Jurkat, Clone E6-1 (cell line): ENCODE measurements at regions not wholly inside any gene's neighbourhood (a gene's known extent, or its start where the extent isn't known, plus 50 kb on each side); places are given as distances from the start of the nearest gene placed in this dataset.
"Not testable (repeated sequence)": the region's sequence is repeated elsewhere in the genome, so short reads cannot be mapped to it uniquely, and the experiment has no call there.

Experiments used
- DNase-seq: peaks from one replicate; pipeline ENCODE4 v3.0.0-alpha.2; 2011; ENCODE audit warnings: low read depth, low spot score
- H3K4me3 ChIP-seq: 2 replicates; pipeline ENCODE4 v1.5.1; 2011; ENCODE audit warnings: mild to moderate bottlenecking, low read length, control low read depth, moderate library complexity

DNA sequence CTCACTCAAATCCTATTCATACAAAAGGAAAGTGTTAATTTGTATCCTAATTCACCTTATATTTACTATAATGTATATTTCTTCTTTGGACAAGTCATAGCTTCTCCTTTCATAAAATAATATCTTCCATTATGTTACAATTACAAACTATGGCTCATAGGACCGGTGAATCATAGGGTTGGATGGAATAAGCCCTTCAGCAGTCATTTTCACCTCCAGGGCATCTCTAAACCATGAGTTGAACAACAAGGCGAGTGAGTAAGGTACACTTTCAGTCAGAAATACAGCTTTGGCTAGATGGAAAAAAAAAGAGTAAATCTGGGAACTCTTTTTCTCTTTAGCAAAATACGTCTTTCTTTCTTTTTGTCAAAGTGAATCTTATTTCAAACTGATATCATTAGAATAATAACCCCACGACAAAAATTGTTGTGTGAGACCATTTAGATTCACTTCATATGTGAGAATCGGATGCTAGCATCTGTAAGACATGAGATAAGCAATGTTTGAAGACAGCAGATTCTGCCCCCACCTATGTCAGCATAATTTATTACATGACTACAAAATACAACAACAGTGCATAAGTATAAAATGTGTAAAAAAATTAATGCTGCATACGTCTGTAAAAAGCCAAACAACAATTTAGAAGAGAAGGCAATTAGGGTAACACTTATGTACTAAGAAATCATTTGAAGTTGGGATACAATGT is 184.4 kb upstream of the SLC38A2 start:
- no peak overlapping the region for H3K4me3 ChIP-seq
- no peak for DNase-seq

DNA sequence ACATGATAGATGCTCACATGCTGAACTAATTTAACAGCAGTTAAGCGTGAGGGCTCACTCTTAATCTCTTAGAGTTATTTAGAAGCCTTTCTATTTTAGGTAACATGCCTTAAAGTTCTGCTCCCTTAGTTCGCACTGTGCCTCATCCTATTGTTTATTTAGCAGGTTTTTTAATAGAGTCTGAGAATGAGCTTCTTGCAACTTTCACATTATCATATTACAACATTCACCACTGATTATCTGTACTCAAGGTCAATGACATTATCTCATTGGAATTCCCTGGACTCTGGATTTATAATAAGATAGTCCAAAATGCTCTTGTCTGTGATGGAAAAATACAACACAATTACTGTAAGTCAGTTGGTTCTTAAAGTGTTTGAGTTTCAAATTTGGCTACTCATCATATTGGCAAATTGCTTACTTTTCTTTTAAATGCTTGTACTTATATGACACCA is 183.6 kb upstream of the SLC38A2 start:
- DNase-seq = no peak
- no peak overlapping the region for H3K4me3 ChIP-seq

DNA sequence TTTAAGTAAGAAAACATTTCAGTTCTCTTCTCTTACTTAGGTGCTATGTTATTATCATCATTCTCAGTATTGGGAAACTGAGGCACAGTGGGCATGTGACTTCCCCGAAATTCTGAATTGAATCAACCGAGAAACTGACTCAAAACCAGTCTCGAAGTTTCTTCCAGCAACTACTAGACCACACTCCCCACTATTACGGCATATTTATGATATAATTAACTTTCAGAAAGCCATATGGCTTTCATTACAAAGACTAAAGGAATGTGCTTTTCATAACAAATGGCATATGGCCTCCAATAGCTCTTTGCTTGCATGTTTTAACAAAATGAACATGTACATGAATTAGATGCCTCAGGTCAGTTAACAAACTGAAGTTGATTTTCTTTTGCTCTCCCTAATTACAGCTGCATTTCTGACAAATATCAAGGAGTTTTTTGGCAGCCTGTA is 182.9 kb upstream of the SLC38A2 start:
- H3K4me3 ChIP-seq = no peak overlapping the region
- DNase-seq = no peak

DNA sequence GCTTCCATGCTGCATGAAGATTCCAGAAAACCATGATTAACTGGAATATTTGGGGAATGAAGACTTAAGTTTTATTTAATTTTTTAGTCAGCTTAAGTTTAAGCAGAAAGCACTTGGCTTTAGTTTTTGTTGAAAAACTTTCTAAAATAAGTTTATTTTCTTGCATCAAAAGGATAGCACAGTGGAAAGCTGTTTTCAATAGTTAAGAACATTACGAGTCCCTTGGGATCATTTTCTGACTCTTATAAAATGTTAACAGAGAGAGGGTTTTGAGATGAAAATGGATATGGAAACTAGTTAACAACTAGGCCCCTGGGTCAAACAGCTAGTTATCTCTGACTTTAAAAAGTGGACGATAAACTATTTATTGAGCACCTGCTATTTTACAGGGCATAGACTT is 181.9 kb upstream of the SLC38A2 start:
- no peak overlapping the region for H3K4me3 ChIP-seq
- no peak for DNase-seq

DNA sequence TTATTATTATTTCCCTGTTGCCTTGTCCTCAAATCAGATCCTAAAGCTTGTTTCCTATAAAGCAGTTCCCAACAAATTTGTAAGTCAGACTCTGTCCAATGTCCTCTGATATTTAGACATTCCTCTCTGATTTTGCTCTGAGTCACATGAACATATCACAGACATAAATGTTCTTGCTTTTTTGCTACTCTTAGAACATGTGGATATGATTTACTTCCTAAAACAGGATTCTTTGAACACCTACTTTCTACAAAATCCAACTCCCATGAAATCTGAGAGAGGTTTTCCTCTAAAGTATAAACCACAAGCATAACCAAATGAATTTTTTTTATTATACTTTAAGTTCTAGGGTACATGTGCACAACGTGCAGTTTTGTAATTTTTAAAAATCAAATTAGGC is 181.3 kb upstream of the SLC38A2 start:
- no peak overlapping the region for H3K4me3 ChIP-seq
- DNase-seq = no peak

DNA sequence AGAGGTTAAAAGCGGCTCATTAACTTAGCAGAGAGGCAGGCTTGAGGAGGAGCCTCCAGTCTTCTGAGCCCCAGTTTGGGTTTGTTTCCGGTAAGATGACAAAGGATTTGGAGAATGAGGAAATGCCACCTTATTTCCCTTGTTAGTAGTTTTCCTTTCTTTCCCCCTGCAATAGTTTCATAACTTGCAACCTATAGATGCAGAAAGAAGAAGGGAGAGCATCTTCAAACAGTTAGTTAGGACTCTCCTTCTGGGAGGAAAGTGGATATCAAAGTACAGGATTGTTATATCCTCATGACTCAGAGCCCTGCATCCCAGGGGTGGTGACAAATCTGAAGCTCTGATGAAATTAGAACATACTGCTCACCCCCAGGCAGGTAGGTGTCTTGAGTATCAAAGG is 180.7 kb upstream of the SLC38A2 start:
- no peak for DNase-seq
- H3K4me3 ChIP-seq = no peak overlapping the region

DNA sequence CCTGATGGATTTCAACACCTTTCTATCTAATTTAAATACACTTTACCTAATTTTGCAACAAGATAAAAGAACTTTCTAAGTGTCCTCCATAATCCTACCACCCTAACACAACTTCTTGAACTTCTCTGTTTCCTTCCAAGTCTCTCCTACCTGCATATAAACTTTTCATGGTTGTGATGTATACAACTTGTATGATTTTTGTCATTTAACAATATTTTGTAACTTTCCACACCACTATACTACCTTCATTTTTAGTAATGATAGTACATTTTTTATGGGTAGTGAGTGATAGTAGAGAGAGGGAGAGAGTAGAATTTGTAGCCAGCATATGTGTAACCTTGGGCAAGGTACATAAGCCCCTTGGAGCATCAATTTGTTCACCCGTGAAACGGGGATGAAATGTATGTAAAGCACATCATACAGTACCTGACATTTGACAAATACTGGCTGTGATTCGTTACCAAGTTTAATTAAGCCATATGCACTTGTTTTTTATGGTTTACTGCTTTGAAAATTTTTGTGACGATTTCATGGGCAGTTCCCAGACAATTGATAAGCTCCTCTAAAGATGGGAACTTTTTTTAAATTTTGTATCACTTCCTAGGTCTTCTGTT is 177.8 kb upstream of the SLC38A2 start:
- H3K4me3 ChIP-seq = no peak overlapping the region
- no peak for DNase-seq

DNA sequence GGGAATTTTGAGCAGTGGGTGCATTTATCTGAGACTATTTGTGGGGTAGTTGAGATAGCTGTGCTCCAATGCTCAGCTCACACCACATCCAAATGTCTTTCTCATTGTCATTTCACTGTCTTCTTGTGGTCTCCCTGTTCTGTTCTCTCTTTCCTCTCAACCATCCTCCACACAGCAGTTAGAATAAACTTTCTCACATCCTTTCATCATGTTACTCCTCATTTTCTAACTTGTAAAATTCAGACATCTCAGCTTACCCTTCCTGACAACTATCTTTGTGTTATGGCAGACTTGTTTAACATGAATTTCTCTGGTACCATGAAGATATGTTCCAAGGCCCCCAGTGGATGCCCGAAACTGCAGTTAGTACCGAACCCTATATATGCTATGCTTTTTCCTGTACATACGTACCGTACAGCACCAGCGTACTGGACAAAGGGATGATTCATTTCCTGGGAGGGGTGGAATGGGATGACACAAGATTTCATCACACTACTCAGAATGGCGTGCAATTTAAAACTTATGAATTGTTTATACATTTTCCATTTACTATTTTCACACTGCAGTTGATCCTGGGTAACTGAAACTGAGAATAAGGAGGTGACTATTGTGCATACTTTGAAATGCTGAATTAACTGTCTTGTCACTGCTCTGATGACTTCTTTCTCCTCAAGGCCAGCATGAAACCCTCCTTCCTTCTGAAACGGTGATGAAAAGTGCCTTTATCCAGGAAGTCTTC is 177.1 kb upstream of the SLC38A2 start:
- DNase-seq = no peak
- H3K4me3 ChIP-seq = no peak overlapping the region

DNA sequence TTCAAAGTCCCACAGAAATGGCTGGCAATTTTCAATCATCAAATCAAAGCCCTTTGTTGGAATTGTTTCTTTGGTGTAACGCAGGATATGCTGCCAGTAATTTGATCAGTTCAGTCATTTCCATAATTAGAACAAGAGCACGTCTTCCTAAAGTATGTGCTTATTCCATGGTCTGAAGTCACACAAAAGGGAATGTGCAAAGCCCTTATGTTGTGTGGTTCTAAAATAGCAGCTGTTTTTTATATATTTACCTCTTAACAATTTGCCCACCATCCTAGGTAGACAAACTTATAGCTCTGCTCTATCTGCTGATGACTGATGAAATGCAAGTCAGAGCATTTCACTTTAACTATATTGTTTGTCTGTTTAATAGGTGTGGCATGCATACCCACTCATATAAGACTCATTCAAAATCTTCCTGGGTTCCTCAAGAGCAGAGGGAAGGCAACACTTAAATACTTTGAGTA is 176.1 kb upstream of the SLC38A2 start:
- no peak overlapping the region for H3K4me3 ChIP-seq
- DNase-seq = no peak

DNA sequence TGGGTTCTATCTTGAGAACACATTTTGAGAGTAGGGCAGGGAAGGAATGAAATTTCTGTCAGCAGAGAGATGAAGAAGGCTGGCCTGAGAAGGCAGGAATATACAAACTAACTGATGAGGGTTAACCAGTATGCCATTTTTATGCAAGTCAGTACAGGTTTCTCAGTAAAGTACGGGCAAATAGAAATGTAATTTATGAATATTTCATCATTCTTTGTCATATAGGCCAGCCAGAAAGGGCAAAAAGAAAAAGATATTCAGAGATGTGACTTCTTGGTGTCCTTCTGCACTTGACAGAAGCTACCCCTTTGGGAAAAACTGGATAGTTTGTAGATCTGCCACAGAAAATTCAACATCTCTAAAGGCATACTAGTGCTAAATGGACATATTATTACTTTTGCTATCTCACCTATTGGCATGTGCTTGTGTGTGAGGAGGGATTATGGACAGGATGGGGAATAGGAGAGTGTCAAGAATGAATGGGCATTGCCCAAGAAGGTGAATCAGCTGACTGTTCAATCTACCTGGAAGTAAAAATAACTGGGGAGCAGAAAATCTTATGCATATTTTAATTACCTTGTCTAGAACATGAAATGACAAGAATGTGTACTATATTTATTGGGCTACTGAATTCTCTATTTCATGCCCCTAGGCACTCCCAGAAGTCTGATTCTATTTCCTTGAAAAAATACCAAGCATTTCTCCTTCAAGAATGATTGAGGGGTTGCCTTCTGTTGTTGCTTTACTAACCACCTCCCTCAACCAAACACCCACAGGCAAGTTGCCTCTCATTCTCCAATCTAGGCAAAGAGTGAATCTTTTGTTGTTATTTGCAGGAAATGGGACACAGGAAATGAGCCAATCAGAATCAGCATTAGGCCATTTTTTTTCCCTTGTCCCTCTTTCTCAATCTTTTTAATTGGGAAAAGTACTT is 175.1 kb upstream of the SLC38A2 start:
- no peak overlapping the region for H3K4me3 ChIP-seq
- no peak for DNase-seq

DNA sequence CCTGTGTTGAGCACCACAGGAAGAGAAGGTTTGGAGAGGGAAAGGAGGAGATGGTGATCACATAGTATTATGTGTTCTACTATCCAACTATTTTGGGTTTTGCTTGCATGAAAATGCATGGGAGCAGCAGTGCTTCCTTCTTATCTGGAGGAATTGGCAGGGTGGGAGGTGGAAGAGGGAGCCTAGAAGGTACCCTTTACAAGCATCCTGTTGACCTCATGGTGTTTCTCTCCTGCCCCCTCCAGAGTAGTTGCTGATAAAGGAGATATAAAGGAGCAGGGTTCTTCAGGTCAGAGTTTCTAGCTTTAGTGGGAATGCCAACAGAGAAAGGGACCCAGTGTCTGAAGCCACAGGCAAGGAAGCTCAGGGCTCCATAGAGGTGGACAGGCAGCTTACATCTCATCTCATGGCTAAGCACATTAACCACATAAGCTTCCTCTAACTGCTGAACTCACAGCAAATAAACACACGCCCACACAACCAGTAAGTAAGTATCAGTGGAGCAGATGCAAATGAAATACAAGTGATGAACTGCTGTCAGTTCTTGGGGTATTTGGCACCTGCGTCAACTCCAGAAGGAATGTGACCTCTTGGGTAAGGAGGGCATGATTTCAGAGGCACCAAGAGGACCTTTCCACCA is 174.2 kb upstream of the SLC38A2 start:
- no peak for DNase-seq
- no peak overlapping the region for H3K4me3 ChIP-seq

DNA sequence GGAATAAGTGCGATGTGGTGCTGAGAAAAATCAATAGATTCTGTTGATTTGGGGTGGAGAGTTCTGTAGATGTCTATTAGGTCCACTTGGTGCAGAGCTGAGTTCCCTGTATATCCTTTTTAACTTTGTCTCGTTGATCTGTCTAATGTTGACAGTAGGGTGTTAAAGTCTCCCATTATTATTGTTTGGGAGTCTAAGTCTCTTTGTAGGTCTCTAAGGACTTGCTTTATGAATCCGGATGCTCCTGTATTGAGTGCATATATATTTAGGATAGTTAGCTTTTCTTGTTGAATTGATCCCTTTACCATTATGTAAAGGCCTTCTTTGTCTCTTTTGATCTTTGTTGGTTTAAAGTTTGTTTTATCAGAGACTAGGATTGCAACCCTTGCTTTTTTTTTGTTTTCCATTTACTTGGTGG is 170.8 kb upstream of the SLC38A2 start:
- DNase-seq, H3K4me3 ChIP-seq: not testable (repeated sequence)

DNA sequence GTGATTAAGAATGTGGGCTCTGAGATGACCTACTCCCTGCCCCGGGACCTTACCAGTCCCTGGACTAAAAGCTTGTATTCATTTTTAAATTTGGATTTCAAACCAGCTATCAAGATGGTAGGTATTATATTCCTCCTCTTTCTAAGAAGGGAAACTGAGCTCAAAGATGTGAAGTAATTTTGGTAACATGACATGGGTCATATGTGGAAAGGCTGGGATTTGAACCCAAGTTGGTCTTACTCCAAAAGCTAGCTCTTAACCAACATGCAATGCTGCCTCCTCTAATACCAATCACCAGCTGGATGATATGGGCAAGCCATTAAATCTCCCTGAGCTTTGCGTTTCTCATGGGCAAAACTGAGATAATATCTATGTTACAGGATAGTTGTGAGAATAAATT is 166.4 kb upstream of the SLC38A2 start:
- no peak overlapping the region for H3K4me3 ChIP-seq
- DNase-seq = no peak

DNA sequence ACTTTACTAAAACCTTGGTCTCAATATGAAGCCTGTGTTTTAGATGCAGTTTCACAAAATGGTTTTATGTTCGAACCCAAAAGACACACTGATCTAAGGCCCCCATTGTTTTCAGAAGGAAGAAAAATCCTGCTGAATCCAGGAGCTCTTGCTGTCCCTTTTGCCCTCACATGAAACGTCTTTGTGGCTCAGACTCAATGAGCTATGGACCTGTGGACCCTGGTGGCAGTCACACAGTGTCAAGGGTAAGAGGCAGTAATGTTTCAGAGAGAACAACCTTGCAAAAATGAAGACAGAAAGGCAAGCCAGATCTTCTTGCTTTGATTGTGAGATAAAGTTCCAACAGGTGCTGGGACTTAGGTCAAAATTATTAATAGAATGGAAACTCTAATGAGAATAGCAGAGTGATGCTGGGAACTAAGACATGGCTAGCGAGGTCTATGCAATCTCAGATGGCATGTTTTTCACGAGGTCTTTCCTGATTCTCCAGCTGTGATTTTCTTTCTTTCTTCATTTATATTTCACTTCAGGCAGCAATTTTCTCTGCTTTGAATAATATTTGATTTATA is 164.9 kb upstream of the SLC38A2 start:
- DNase-seq = no peak
- H3K4me3 ChIP-seq = no peak overlapping the region

DNA sequence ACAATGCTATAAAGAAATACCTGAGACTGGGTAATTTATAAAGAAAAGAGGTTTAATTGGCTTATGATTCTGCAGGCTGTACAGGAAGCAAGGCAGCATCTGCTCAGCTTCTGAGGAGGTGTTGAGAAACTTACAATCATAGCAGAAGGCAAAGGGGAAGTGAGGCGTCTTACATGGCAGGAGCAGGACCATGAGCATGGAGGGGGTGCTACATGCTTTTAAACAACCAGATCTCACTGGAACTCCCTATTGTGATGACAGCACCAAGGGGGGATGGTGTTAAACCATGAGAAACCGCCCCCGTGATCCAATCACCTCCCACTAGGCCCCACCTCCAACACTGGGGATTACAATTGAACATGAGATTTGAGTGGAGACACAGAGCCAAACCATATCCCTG is 163.7 kb upstream of the SLC38A2 start:
- not testable (repeated sequence) for DNase-seq, H3K4me3 ChIP-seq

DNA sequence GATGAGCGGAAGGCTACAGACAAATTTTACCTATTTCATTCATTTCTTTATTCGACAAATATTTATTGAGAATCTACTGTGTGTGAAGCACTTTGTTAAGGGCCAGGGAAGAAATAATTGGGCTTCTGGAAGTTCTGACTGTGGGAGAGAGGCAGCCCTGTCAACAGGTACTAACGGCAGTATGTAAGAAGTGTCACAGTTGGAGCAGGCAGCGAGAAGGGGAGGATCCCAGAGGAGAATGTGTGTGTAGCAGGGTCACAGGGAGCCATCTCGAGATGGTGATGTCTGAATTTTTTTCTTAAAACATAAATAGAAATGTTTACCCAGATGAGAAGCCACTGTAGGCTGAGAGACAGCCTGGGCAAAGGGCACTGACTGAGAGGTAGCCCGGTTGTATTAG is 163.3 kb upstream of the SLC38A2 start:
- no peak overlapping the region for H3K4me3 ChIP-seq
- no peak for DNase-seq

DNA sequence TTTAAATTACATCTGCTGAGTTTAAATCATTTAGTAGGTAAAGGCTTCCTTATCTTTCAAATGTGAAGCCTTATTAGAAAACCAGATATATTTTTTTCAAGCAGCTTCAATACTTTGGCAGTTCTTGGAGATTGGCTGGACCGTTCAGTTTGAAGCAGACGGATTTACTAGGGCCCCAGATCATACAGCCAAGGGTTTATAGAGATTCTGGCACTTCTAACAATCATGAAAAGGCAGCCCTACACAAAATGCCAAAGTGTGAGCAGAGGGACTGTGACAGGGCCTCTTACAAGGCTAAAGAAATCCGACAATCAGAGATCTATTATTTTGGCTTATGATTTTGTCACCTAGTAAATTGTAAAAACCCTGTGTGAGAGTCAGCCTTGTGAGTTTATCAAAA is 162.8 kb upstream of the SLC38A2 start:
- no peak overlapping the region for H3K4me3 ChIP-seq
- no peak for DNase-seq

DNA sequence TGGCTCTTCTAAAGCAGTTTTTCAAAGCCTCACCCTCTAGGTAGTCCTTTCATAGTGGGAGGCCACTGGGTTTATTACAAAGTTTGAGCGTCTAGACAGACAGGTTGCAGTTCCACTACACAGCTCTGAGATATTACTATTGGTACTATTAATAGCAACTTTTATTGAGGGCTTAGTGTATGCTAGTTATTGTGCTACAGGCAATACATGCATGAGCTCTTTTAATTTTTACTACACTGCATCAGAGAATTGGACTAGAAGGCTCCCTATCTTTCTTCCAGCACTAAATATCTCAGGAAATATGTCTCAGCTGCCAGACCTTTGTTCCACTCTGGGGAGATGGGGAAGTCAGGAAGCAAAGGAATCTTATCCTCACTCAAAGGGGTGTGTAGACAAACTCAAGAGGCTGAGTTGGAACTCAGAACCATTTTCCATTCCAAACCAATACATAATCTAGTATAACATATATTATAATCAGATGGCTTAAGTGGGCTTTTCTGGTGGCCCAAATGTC is 161.8 kb upstream of the SLC38A2 start:
- no peak overlapping the region for H3K4me3 ChIP-seq
- no peak for DNase-seq
